Activated CD4-positive, alpha-beta T cell treated with anti-CD3 and anti-CD28 coated beads, Interleukin-2, amount 10 ng/mL, durations not matched to agents 7 days and 5 days (primary cell): ENCODE measurements at regions not wholly inside any gene's neighbourhood (a gene's known extent, or its start where the extent isn't known, plus 50 kb on each side); places are given as distances from the start of the nearest gene placed in this dataset.

Source experiments
- CTCF ChIA-PET: fragments of 350-600 bp; sonication (Branson Sonifier 250); formaldehyde crosslinking; loops from one replicate; lab custom pipeline; 2021; ENCODE audit warnings: antibody characterized with exemption; lab: Charles Lee
- POLR2A ChIA-PET: fragments of 350-600 bp; sonication (Branson Sonifier 250); formaldehyde crosslinking; loops from one replicate; lab custom pipeline; 2021; ENCODE audit warnings: antibody characterized with exemption; lab: Charles Lee
- DNase-seq: peaks from one replicate; pipeline ENCODE4 v3.0.0-alpha.2; 2020
- H3K27ac Mint-ChIP-seq: one replicate; pipeline ENCODE4 v1.8.0; 2021; ENCODE audit warnings: mild to moderate bottlenecking, moderate library complexity, mixed read lengths
- H3K27me3 Mint-ChIP-seq: one replicate; pipeline ENCODE4 v1.8.0; 2021; ENCODE audit warnings: mixed read lengths
- H3K36me3 Mint-ChIP-seq: one replicate; pipeline ENCODE4 v1.8.0; 2021; ENCODE audit warnings: low read depth, mixed read lengths
- H3K4me1 Mint-ChIP-seq: one replicate; pipeline ENCODE4 v1.8.0; 2021; ENCODE audit warnings: mixed read lengths
- H3K4me3 Mint-ChIP-seq: one replicate; pipeline ENCODE4 v1.8.0; 2021; ENCODE audit warnings: mild to moderate bottlenecking, moderate library complexity, mixed read lengths
- H3K9me3 Mint-ChIP-seq: one replicate; pipeline ENCODE4 v1.8.0; 2021; ENCODE audit warnings: mixed read lengths

DNA sequence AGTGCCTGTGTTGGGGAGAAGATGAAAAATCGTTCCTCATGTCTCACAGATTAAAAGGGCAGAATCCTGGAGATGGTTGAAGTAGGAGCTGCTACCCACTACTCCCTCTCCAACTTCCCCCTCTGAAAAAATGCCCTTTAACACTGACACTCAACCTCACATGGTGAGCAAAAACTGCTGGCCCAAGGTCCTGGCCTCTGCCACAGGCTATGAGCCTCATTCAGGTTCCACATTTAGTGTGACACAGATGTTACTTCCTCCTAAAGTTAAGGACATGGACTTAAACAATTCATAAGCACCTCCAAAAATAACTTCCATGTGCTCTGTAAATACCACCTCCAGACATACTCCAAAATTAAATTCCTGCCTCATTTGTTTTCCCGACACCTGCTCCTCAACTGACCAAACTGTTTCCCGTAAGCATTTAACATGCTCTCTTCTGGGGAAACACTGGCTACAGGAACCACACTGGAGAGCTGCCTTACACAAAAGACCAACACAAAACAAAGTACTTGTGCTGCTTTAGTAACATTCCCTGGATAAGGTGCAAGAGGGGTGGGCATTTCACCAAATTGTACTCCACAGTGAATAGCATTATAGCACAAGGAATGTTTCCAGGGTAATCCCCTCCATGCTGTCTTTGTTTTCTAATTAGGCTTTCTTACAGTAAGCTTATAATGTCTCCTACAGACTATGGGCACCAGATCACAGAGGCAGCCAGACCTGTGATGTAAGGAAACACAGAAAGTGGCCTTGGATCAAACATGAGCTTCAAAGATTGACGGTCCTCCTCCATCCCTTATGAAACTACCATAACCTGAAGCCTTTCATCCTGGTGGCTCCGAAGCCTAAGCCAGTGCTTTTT lies 57.0 kb downstream of the PHLDA1 start:
- Mint-ChIP-seq H3K4me3 (no peak overlapping the region), H3K4me1 (peaks cover 28% of the 10 kb centered on the region), H3K9me3 (peaks cover 7% of the 10 kb centered on the region), H3K27ac (no peak overlapping the region), H3K36me3 (peaks cover 4% of the 10 kb centered on the region), H3K27me3 (no peaks in the 10 kb centered on the region)
- POLR2A ChIA-PET = no interaction called here
- CTCF ChIA-PET = interaction anchor here (0.6 to 1.9 kb wide), 4 partner anchors 11 to 172 kb away, joined by 3 to 4 read pairs (median 4); no protein-coding TSS in a partner anchor
- no peak for DNase-seq

DNA sequence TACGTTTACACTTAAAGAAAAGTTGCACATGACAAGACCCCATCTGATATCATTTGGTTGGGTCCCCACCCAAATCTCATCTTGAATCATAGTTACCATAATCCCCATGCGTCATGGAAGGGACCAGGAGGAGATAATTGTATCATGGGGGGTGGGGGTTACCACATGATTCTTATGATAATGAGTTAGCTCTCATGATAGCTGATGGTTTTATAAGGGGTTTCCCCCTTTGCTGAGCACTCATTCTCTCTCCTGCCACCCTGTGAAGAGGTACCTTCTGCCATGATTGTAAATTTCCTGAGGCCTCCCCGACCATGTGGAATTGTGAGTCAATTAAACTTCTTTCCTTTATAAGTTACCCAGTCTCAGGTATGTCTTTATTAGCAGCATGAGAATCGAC lies 60.3 kb downstream of the PHLDA1 start:
- peaks cover under 1% of the 10 kb centered on the region for H3K4me1 Mint-ChIP-seq
- no peak overlapping the region for H3K27ac Mint-ChIP-seq
- POLR2A ChIA-PET = no interaction called here
- H3K27me3 Mint-ChIP-seq = no peaks in the 10 kb centered on the region
- DNase-seq = no peak
- H3K4me3 Mint-ChIP-seq = no peak overlapping the region
- CTCF ChIA-PET = no interaction called here
- peaks cover 7% of the 10 kb centered on the region for H3K9me3 Mint-ChIP-seq
- peaks cover 4% of the 10 kb centered on the region for H3K36me3 Mint-ChIP-seq

DNA sequence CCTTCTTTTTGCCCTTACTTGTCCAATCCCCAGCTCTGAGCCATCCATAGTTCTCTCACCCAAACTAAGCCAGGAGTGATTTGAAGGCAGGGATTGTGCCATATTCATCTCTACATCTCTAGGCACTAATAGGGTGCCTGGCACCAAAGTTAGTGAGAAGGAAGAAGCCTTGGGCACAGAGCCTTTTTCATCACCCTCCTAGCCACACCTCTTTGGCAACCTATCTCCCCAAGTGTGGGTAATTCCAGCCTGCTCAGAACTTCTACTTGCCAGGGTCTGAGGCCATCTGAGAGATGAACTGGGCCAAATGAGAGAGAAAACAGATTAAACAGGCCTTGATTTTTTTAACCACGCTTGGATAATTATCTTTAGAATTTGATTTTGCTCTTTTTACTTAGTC lies 61.3 kb downstream of the PHLDA1 start:
- no peak overlapping the region for H3K27ac Mint-ChIP-seq
- CTCF ChIA-PET = interaction anchor here (1.6 to 2.7 kb wide), 2 partner anchors 8 to 11 kb away, joined by 8 to 9 read pairs; no protein-coding TSS in a partner anchor
- H3K36me3 Mint-ChIP-seq = peaks cover 4% of the 10 kb centered on the region
- no peaks in the 10 kb centered on the region for H3K4me1 Mint-ChIP-seq
- peaks cover 7% of the 10 kb centered on the region for H3K9me3 Mint-ChIP-seq
- no peak overlapping the region for H3K4me3 Mint-ChIP-seq
- POLR2A ChIA-PET = no interaction called here
- DNase-seq = no peak
- H3K27me3 Mint-ChIP-seq = no peaks in the 10 kb centered on the region

DNA sequence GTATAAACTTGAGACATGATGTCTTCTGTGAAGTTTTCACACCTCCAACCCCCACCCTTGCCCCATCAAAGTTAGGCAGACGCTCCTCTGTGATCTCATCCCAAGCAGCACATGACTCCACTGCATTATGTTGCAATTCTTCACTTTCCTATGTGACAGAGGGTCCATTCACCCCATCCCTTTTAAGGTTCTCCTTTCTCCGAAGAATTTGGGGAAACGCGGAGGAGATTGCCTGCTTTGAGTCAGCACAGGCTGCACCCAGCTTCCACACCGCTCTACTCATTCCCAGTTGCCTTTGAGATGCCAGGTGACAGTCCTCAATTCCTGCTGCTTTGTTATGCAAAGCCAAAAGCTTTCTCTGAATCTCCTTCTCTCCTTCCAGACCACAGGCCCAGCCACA lies 61.8 kb downstream of the PHLDA1 start:
- peaks cover 7% of the 10 kb centered on the region for H3K9me3 Mint-ChIP-seq
- peaks cover 4% of the 10 kb centered on the region for H3K36me3 Mint-ChIP-seq
- H3K27me3 Mint-ChIP-seq = no peaks in the 10 kb centered on the region
- ChIA-PET POLR2A (no interaction called here), CTCF (interaction anchor here (0.9 to 2.7 kb wide), 4 partner anchors 9 to 329 kb away, joined by 3 to 9 read pairs (median 6); no protein-coding TSS in a partner anchor)
- DNase-seq = no peak
- H3K4me1 Mint-ChIP-seq = no peaks in the 10 kb centered on the region
- no peak overlapping the region for H3K4me3 Mint-ChIP-seq
- H3K27ac Mint-ChIP-seq = no peak overlapping the region

DNA sequence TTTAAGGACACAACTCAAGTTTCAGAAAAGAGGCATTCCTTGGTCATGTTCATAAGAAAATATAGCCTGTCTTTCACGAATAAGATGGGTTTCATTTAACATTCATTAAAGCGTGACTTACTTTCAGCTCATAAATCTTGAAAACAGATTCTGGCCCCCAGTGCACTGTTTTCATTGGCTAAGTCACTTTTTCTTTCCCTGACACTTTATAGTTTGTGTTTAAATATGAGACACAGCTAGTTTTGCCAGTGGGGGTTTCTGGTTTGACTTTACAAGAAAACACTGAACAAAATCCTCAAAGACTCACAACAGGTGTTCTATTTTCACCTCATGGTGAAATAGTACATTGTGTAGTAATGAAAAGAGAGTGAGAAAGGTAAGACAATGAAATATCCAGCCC lies 65.9 kb downstream of the PHLDA1 start:
- ChIA-PET CTCF (interaction anchor here (1.6 kb wide), 1 partner anchor 10 kb away, joined by 7 read pairs; no protein-coding TSS in a partner anchor), POLR2A (no interaction called here)
- no peaks in the 10 kb centered on the region for H3K27me3 Mint-ChIP-seq
- peaks cover 1% of the 10 kb centered on the region for H3K9me3 Mint-ChIP-seq
- peaks cover 9% of the 10 kb centered on the region for H3K4me1 Mint-ChIP-seq
- no peak for DNase-seq
- no peak overlapping the region for H3K27ac Mint-ChIP-seq
- H3K4me3 Mint-ChIP-seq = no peak overlapping the region
- no peaks in the 10 kb centered on the region for H3K36me3 Mint-ChIP-seq

DNA sequence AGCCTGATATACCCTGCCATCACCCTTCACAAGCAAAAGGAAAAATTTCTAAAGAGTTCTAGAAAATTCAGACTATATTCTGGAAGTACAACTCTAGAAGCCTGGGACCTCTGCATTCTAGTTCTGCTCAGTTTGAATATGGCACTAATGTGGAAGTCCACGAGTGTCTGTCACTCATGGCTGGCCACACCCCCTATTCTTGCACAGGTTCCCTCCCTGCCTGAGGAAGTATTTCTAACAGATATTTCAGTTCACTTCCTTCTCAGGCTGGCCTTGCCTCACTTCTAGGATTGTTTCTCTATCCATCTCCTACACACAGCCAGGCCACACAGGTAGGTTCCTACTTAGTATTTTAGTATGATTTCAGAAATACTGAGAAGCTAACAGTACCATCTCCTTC lies 67.4 kb downstream of the PHLDA1 start:
- H3K9me3 Mint-ChIP-seq = peaks cover 1% of the 10 kb centered on the region
- no peak for DNase-seq
- ChIA-PET CTCF (interaction anchor here (1.1 to 1.2 kb wide), 3 partner anchors 11 to 15 kb away, joined by 3 read pairs; no protein-coding TSS in a partner anchor), POLR2A (no interaction called here)
- H3K27ac Mint-ChIP-seq = no peak overlapping the region
- H3K4me1 Mint-ChIP-seq = peaks cover 23% of the 10 kb centered on the region
- no peak overlapping the region for H3K4me3 Mint-ChIP-seq
- H3K36me3 Mint-ChIP-seq = no peaks in the 10 kb centered on the region
- H3K27me3 Mint-ChIP-seq = no peaks in the 10 kb centered on the region

DNA sequence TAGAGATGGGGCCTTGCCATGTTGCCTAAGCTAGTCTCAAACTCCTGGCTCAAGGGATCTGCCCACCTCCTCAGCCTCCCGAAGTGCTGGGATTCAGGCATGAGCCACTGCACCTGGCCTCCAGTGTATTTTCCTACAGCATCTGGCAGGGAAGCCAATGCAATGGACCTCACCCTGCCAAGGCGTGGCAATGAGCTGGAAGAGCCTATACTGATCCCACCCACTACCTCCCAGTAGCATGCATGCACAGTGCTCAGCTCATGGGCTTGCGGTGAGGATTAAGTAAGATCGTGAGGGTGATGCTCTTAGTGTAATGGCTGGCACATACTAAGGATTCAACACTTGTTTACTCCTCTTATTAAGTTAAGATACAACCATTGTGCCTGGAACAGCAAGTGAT lies 69.7 kb downstream of the PHLDA1 start:
- H3K36me3 Mint-ChIP-seq = no peaks in the 10 kb centered on the region
- no peak overlapping the region for H3K4me3 Mint-ChIP-seq
- H3K9me3 Mint-ChIP-seq = peaks cover 1% of the 10 kb centered on the region
- H3K27ac Mint-ChIP-seq = no peak overlapping the region
- H3K27me3 Mint-ChIP-seq = no peaks in the 10 kb centered on the region
- peaks cover 29% of the 10 kb centered on the region for H3K4me1 Mint-ChIP-seq
- ChIA-PET CTCF (interaction anchor here (0.6 to 2.8 kb wide), 8 partner anchors 11 to 397 kb away, joined by 3 to 8 read pairs (median 3); partner anchors contain the start of gene PHLDA1), POLR2A (no interaction called here)
- DNase-seq = no peak

DNA sequence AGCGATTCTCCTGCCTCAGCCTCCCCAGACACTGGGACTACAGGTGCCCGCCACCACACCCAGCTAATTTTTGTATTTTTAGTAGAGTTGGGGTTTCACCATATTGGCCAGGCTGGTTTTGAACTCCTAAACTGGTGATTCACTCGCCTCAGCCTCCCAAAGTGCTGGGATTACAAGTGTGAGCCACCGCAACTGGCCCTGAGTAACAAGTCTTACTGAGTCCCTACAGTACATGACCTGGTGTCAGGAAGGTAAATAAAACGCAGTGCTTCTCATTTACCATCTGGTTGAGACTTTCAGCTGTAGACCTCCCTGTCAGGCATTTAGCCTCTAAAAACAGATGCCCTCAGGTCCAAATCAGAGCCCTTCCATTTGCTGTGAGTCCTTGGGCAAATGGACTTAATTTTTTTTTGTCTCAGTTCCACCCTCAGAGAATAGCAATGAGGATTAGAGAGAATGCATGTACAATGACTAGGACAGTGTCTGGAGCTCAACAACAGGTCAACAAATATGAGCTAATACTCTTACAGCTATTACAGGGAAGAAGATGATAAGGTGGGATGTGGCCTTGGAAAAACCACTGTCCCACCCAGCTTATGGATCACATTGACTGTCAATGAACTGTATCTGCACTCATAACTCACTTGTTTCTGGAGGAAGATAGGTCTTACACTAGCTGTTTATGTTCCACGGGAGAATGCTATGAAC lies 70.5 kb downstream of the PHLDA1 start:
- Mint-ChIP-seq H3K36me3 (no peaks in the 10 kb centered on the region), H3K27me3 (no peaks in the 10 kb centered on the region), H3K4me1 (peaks cover 29% of the 10 kb centered on the region), H3K27ac (no peak overlapping the region), H3K4me3 (no peak overlapping the region), H3K9me3 (peaks cover 1% of the 10 kb centered on the region)
- no peak for DNase-seq
- ChIA-PET POLR2A (no interaction called here), CTCF (interaction anchor here (0.7 to 2.8 kb wide), 6 partner anchors 9 to 71 kb away, joined by 3 to 8 read pairs (median 3); partner anchors contain the start of gene PHLDA1)

DNA sequence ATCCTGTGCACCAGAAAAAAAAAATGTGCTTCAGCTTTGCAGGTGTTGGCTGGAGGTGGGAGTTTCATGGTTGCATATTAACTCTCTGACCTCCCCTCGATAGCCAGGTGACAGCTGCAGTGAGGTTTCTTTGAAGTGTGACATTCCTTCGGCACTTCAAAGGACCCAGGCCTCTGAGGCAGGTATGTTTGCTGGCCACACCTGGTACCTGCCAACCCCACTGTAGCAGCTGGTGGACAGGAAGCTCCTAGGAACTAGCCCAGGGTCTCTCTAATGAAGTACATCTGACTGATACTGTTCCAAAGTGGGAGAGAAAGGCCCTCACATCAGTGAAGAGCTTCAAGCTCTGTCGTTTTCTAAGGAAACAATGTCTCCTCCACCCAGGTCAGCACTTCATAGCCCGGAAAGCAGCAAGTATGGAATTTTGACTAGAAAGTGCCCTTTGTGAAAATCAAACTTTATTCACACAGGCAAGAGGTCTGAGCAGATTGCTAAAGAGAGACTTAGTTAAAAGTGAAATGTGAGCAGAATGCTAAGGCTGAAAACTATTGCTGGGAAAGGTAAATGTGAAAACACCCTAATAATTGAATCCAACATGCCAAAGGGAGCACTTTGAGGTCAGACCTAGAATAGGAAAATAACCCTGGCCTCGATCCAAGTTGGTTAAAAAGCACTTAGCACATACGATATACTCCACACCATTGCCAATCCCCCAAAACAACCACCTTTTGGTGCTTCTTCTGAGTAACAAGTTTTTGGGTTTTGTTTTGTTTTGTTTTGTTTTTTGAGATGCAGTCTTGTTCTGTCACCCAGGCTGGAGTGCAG lies 71.3 kb downstream of the PHLDA1 start:
- ChIA-PET CTCF (interaction anchor here (0.6 to 2.8 kb wide), 6 partner anchors 8 to 71 kb away, joined by 3 to 9 read pairs (median 6); partner anchors contain the start of gene PHLDA1), POLR2A (no interaction called here)
- Mint-ChIP-seq H3K27me3 (no peaks in the 10 kb centered on the region), H3K4me1 (peaks cover 29% of the 10 kb centered on the region), H3K27ac (no peak overlapping the region), H3K9me3 (peaks cover 1% of the 10 kb centered on the region), H3K36me3 (no peaks in the 10 kb centered on the region), H3K4me3 (no peak overlapping the region)
- no peak for DNase-seq

DNA sequence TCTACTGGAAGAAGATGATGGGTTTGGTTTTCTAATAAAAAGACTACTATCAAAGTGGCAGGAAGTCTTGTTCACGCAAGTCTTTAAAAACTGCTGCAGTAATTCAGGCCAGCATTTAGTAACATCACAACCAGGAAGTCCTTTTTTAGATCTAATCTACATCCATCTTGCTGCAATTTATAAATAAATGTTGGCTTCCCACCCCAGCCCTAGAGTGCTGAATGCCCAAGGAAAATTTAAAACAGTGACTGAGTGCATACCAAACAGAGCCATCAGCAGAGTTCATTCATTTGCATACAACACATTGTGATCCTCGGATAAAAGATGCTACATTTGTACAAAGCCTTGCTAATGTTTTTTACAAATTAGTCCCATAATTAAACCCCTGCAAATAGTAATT lies 72.1 kb downstream of the PHLDA1 start:
- H3K4me3 Mint-ChIP-seq = no peak overlapping the region
- CTCF ChIA-PET = interaction anchor here (0.6 to 2.8 kb wide), 7 partner anchors 9 to 72 kb away, joined by 3 to 9 read pairs (median 5); partner anchors contain the start of gene PHLDA1

DNA sequence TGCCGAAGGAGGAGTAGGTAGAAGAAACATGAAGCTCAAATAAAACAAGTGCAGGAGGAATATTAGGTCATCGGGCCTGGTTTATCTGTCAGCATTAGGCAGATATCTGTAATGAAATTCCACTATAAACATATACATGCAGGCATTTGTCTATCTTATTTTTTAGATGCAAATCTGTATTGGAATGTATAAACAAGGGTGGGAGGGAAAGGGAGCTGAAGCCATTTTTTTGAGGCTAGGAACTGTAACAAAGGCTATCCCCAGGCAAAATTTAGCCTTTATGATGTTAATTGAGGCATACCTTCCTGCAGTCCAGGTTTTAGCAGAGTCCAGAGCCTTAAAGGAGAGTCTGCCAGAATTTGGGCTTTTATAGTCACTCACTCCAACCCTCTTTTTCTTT lies 72.5 kb downstream of the PHLDA1 start:
- DNase-seq = no peak
- peaks cover 25% of the 10 kb centered on the region for H3K4me1 Mint-ChIP-seq
- H3K9me3 Mint-ChIP-seq = peaks cover 1% of the 10 kb centered on the region
- no peak overlapping the region for H3K4me3 Mint-ChIP-seq
- H3K27ac Mint-ChIP-seq = peak overlapping the region; percentile 38
- H3K27me3 Mint-ChIP-seq = no peaks in the 10 kb centered on the region
- CTCF ChIA-PET = interaction anchor here (1.0 to 2.8 kb wide), 6 partner anchors 8 to 73 kb away, joined by 3 to 9 read pairs (median 6); partner anchors contain the start of gene PHLDA1
- POLR2A ChIA-PET = interaction anchor here (0.6 kb wide), 1 partner anchor 300 kb away, joined by 4 read pairs; no protein-coding TSS in a partner anchor
- no peaks in the 10 kb centered on the region for H3K36me3 Mint-ChIP-seq

More for the DNA sequence above, 72.1 kb downstream of the PHLDA1 start:
- POLR2A ChIA-PET = interaction anchor here (0.6 kb wide), 1 partner anchor 300 kb away, joined by 4 read pairs; no protein-coding TSS in a partner anchor
- Mint-ChIP-seq H3K36me3 (no peaks in the 10 kb centered on the region), H3K4me1 (peaks cover 29% of the 10 kb centered on the region), H3K9me3 (peaks cover 1% of the 10 kb centered on the region), H3K27ac (no peak overlapping the region), H3K27me3 (no peaks in the 10 kb centered on the region)
- DNase-seq = no peak

DNA sequence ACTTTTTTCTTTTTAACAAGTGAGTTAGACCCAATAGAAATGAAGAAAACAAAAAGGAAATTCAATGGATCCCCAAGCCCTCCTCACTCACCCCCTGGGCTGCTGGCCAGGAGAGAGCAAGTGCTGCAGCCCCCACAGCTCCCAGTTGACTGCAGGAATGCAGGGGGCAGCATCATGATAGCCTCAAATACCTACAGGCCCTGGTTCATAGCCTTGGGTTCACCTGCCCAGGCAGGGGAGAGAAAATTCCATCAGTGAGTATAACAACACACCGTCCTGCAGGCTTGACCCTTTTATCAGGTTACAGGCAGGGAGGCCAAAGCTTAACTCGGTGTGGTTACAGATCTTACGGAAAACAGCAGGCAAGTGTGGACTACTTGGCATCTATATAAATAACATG lies 76.3 kb downstream of the PHLDA1 start:
- Mint-ChIP-seq H3K9me3 (no peaks in the 10 kb centered on the region), H3K36me3 (no peaks in the 10 kb centered on the region), H3K4me3 (no peak overlapping the region), H3K4me1 (peaks cover 17% of the 10 kb centered on the region), H3K27ac (no peak overlapping the region), H3K27me3 (no peaks in the 10 kb centered on the region)
- ChIA-PET POLR2A (no interaction called here), CTCF (interaction anchor here (0.9 kb wide), 1 partner anchor 13 kb away, joined by 3 read pairs; no protein-coding TSS in a partner anchor)
- DNase-seq = no peak
